ENCODE measurements at regions not wholly inside any gene's neighbourhood (a gene's known extent, or its start where the extent isn't known, plus 50 kb on each side); places are given as distances from the start of the nearest gene placed in this dataset.

DNA sequence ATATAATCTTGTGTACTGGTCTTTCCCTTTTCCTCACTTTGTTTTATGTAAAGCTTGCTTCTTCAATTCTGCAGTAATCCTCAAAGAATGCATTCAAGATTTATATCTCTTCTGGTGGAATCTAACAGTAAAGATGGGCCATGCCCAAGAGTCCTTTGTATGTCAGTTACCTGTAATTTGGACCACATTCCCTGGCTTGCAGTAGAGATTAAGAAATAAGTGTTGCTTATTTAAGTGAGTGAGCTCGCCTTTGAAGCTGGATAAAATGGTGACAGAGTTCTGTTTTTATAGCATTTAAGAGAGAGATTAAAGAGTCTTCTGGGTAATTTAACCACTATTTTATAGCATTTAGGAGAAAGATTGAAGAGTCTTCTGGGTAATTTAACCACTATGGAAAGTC lies 262.1 kb upstream of the ATP2B1 start:
- no peak for TF ChIP-seq CTCF (IDR thresholded peaks at IDR 0.05; ENCODE audit: low read depth, low read length, missing control alignments)
- no peak for DNase-seq (ENCODE audit: extremely low read depth, low read depth)
- H3K4me3 ChIP-seq (replicated peaks; ENCODE audit: low read depth, low read length) = no peak overlapping the region

DNA sequence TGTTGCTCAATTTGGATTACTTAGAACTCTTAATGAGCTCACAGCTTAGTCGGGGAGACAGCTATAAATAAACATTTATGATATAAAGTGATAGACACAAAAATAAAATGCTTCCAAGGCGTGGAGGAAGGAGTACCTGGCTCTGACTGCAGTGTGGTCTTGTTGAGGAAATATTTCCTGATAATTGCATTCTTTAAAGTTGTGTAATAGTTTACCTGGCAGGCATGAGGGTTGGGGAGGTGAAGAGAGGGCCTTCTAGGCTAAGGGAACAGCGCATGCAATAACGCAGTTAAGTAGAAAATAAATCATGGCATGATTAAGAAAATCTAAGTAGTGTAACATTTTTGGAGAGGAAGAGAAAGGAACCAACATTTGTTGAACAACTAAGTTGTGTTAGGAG lies 260.5 kb upstream of the ATP2B1 start:
- no peak overlapping the region for H3K4me3 ChIP-seq (replicated peaks; ENCODE audit: low read depth, low read length)
- no peak for TF ChIP-seq CTCF (IDR thresholded peaks at IDR 0.05; ENCODE audit: low read depth, low read length, missing control alignments)
- DNase-seq (ENCODE audit: extremely low read depth, low read depth) = no peak

DNA sequence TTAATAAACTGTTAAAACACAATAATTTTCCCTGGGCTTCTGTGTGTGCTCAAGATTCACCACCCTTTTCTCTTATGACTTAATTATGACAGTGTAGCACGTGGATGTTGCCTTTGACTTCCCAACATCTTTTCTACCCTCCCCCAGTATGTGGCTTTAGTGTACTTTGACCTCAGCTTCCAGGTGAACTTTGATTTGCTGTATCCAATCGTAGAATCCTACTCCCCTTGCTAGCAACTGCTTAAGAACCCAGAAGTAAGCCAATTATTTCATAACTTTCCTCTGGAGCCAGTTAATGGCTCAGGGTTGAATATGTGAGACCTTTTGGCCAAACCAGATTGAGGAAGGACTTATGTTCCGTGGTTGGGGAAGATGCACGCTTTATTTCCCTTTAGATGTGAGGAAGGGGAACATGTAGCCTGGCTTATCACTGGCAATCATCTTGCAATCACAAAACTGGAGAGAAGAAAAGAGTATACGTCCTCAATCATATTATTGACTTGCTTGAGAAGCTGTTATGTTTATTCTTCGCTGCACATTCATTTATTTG lies 259.6 kb upstream of the ATP2B1 start:
- no peak for TF ChIP-seq CTCF (IDR thresholded peaks at IDR 0.05; ENCODE audit: low read depth, low read length, missing control alignments)
- no peak overlapping the region for H3K4me3 ChIP-seq (replicated peaks; ENCODE audit: low read depth, low read length)
- no peak for DNase-seq (ENCODE audit: extremely low read depth, low read depth)

DNA sequence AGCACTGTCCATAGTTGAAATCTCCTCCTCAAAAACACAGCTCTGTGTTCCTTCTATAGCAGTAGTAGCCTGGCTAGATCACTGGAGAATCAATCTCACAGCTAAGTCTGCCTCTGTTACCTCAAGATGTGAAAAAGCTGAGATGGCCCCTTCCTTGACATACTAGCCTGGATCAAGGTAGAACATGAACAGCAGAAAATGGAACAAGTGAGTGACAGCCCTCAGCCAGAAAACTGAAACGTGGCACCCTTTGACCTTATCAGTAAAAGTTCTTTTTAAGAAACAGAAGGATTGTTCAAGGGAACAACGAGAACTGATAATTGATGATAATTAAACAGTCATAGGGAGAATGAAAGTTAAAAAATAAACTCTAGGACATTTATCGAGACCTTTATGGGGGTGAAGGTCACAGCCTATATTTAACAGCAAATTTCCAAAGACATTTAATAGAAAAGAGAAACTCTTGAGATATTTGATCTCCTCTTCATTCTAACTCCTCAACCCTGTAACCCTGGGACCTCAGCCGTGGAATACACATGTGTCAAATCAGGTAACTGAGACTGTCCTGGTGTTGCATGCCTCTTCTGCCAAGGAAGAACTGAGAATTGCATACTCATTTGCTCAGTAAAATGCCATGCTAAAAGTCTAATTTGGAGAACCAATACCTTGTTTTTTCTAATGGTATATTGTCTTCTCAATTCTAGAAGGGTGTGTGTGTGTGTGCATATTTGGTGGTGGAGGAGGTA lies 258.0 kb upstream of the ATP2B1 start:
- H3K4me3 ChIP-seq (replicated peaks; ENCODE audit: low read depth, low read length) = no peak overlapping the region
- TF ChIP-seq CTCF (IDR thresholded peaks at IDR 0.05; ENCODE audit: low read depth, low read length, missing control alignments) = no peak
- no peak for DNase-seq (ENCODE audit: extremely low read depth, low read depth)

GRCh38 chr12:89965993-89966392 lies 257.4 kb upstream of the ATP2B1 start:
- no peak for TF ChIP-seq CTCF (IDR thresholded peaks at IDR 0.05; ENCODE audit: low read depth, low read length, missing control alignments)
- H3K4me3 ChIP-seq (replicated peaks; ENCODE audit: low read depth, low read length) = no peak overlapping the region
- no peak for DNase-seq (ENCODE audit: extremely low read depth, low read depth)

DNA sequence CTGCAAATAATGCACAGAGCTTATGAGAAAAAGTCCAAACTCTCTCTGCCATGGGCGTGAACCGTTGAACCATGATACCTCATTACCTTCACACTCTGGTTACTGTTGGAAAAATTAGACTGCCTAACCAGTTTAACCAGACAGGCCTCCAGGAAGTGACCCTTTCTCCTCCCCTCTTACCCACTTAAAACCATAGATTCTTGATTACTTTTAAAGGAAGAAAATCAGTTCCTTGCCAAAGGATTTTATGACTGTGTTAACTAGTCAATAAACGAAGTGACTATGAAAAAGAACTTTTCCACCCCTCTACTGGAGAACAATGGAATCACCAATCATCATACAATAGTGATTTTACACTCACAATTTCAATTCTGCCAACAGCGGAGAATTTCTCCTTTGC lies 254.0 kb upstream of the ATP2B1 start:
- no peak overlapping the region for H3K4me3 ChIP-seq (replicated peaks; ENCODE audit: low read depth, low read length)
- no peak for TF ChIP-seq CTCF (IDR thresholded peaks at IDR 0.05; ENCODE audit: low read depth, low read length, missing control alignments)
- DNase-seq (ENCODE audit: extremely low read depth, low read depth) = no peak
